ENCODE measurements at regions not wholly inside any gene's neighbourhood (a gene's known extent, or its start where the extent isn't known, plus 50 kb on each side); places are given as distances from the start of the nearest gene placed in this dataset.

DNA sequence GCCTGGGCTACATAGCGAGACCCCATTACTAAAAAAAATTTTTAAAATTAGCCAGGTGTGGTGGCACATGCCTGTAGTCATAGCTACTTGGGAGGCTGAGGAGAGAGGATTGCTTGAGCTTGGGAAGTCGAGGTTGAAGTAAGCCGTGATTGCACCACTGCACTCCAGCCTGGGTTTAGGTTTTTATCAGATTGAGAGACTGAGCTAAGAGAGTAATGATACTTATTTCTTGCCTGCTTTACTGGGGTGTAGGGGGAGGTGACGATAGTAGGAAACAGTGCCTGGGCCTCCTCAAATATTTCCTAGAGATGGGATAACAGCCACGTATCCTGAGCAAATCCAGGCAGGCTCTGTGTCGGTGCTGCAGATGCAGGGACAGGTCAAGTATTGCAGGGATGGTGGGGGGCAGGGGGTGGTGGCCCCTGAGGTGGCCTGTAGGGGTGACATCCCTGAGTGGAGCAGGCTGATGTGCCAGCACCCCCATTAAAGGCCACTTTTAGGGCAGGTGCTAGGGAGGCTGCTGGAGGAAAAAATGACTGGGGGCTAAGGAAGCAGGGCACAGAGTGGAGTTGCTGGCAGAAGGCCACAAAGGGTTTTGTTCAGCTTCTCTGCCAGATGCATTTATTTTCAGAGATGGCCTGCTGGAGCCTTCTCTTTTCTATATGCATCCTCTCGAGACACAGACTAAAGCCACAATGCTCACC is 130.5 kb downstream of the RHOU start:
- TF ChIP-seq ATF3 (IDR thresholded peaks at IDR 0.05): no peak
- TF ChIP-seq RXRA (IDR thresholded peaks at IDR 0.05): no peak
- TF ChIP-seq GABPA (IDR thresholded peaks at IDR 0.05 in 1 of 2, conservative IDR thresholded peaks at IDR 0.05 in 1 of 2): no peak
- TF ChIP-seq FOXA2 (IDR thresholded peaks at IDR 0.05): no peak
- TF ChIP-seq HNF4A (conservative IDR thresholded peaks at IDR 0.05): no peak
- no peak for TF ChIP-seq TAF1 (conservative IDR thresholded peaks at IDR 0.05)
- TF ChIP-seq JUND (IDR thresholded peaks at IDR 0.05): no peak
- TF ChIP-seq FOXA1 (IDR thresholded peaks at IDR 0.05): no peak
- no peak for TF ChIP-seq SP1 (IDR thresholded peaks at IDR 0.05)
- TF ChIP-seq NR2F2 (IDR thresholded peaks at IDR 0.05): no peak
- TF ChIP-seq, protein P1, sequence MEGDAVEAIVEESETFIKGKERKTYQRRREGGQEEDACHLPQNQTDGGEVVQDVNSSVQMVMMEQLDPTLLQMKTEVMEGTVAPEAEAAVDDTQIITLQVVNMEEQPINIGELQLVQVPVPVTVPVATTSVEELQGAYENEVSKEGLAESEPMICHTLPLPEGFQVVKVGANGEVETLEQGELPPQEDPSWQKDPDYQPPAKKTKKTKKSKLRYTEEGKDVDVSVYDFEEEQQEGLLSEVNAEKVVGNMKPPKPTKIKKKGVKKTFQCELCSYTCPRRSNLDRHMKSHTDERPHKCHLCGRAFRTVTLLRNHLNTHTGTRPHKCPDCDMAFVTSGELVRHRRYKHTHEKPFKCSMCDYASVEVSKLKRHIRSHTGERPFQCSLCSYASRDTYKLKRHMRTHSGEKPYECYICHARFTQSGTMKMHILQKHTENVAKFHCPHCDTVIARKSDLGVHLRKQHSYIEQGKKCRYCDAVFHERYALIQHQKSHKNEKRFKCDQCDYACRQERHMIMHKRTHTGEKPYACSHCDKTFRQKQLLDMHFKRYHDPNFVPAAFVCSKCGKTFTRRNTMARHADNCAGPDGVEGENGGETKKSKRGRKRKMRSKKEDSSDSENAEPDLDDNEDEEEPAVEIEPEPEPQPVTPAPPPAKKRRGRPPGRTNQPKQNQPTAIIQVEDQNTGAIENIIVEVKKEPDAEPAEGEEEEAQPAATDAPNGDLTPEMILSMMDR (IDR thresholded peaks at IDR 0.05; ENCODE audit: low read depth, low read length, missing input control): no peak
- no peak for TF ChIP-seq ZBTB33 (IDR thresholded peaks at IDR 0.05)
- TF ChIP-seq, protein P2, sequence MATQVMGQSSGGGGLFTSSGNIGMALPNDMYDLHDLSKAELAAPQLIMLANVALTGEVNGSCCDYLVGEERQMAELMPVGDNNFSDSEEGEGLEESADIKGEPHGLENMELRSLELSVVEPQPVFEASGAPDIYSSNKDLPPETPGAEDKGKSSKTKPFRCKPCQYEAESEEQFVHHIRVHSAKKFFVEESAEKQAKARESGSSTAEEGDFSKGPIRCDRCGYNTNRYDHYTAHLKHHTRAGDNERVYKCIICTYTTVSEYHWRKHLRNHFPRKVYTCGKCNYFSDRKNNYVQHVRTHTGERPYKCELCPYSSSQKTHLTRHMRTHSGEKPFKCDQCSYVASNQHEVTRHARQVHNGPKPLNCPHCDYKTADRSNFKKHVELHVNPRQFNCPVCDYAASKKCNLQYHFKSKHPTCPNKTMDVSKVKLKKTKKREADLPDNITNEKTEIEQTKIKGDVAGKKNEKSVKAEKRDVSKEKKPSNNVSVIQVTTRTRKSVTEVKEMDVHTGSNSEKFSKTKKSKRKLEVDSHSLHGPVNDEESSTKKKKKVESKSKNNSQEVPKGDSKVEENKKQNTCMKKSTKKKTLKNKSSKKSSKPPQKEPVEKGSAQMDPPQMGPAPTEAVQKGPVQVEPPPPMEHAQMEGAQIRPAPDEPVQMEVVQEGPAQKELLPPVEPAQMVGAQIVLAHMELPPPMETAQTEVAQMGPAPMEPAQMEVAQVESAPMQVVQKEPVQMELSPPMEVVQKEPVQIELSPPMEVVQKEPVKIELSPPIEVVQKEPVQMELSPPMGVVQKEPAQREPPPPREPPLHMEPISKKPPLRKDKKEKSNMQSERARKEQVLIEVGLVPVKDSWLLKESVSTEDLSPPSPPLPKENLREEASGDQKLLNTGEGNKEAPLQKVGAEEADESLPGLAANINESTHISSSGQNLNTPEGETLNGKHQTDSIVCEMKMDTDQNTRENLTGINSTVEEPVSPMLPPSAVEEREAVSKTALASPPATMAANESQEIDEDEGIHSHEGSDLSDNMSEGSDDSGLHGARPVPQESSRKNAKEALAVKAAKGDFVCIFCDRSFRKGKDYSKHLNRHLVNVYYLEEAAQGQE (IDR thresholded peaks at IDR 0.05): no peak
- TF ChIP-seq RAD21 (IDR thresholded peaks at IDR 0.05): no peak
- no peak for TF ChIP-seq HNF4G (IDR thresholded peaks at IDR 0.05)
- no peak overlapping the region for H3K4me3 ChIP-seq (ENCODE audit: low read depth in 1 of 3, low read length in 3 of 3)
- H3K36me3 ChIP-seq (ENCODE audit: control insufficient read depth in 4 of 4, insufficient read depth in 3 of 4, low read depth in 1 of 4, low read length in 3 of 4): no peaks in the 10 kb centered on the region
- H3K9ac ChIP-seq (ENCODE audit: low read depth in 1 of 2, low read length in 2 of 2): no peak overlapping the region
- H3K27me3 ChIP-seq (ENCODE audit: control insufficient read depth in 4 of 4, insufficient read depth in 4 of 4, low read length in 3 of 4): no peaks in the 10 kb centered on the region
- no peaks in the 10 kb centered on the region for H3K9me3 ChIP-seq (ENCODE audit: control insufficient read depth in 4 of 4, low read length in 3 of 4)
- 78% methylated on average over 7 of the region's 7 CpGs for whole genome bisulfite sequencing
- peaks cover 6 to 41% (median 34%) of the 10 kb centered on the region in 4 donors for H3K4me1 ChIP-seq (ENCODE audit: control insufficient read depth in 4 of 4, insufficient read depth in 4 of 4, low read length in 3 of 4)
- DNase-seq (ENCODE audit: low spot score): no peak
- peak overlapping the region; percentile 40 to 52 for H3K27ac ChIP-seq (ENCODE audit: low read depth in 1 of 2, low read length in 2 of 2)

DNA sequence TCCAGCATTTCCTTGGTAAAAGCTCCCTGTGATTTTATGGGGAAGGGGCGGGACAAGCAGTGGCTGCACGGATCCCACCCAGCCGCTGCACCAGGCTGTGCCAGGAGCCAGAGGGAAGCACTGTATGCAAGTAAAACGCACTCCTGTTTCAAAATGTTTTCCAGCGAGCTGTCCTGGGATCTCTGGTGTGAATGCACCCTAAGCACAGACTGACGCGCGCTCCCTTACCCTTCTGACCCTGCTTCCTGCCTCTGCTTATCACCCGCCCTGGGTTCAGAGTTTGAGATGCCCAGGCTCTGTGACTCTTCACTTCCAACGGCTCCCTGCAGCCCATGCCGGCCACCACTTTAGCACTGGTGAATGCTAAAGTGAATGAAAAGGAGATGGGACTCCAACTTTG is 131.2 kb downstream of the RHOU start:
- WGBS: 32% methylated on average over 11 of the region's 11 CpGs
- no peaks in the 10 kb centered on the region for H3K9me3 ChIP-seq (ENCODE audit: control insufficient read depth in 4 of 4, low read length in 3 of 4)
- H3K4me1 ChIP-seq (ENCODE audit: control insufficient read depth in 4 of 4, insufficient read depth in 4 of 4, low read length in 3 of 4): peaks cover 4 to 35% (median 28%) of the 10 kb centered on the region in 4 donors
- H3K27ac ChIP-seq (ENCODE audit: low read depth in 1 of 2, low read length in 2 of 2): peak overlapping the region; percentile 40 to 52
- H3K36me3 ChIP-seq (ENCODE audit: control insufficient read depth in 4 of 4, insufficient read depth in 3 of 4, low read depth in 1 of 4, low read length in 3 of 4): no peaks in the 10 kb centered on the region
- no peaks in the 10 kb centered on the region for H3K27me3 ChIP-seq (ENCODE audit: control insufficient read depth in 4 of 4, insufficient read depth in 4 of 4, low read length in 3 of 4)
- H3K9ac ChIP-seq (ENCODE audit: low read depth in 1 of 2, low read length in 2 of 2): no peak overlapping the region
- no peak for DNase-seq (ENCODE audit: low spot score)
- H3K4me3 ChIP-seq (ENCODE audit: low read depth in 1 of 3, low read length in 3 of 3): no peak overlapping the region
- no peak for TF ChIP-seq EGR1 (IDR thresholded peaks at IDR 0.05; ENCODE audit: low read depth in 2 of 2)
- no peak for TF ChIP-seq YY1 (IDR thresholded peaks at IDR 0.05)
- peak; percentile 38 for TF ChIP-seq ATF3 (IDR thresholded peaks at IDR 0.05)
- no peak for TF ChIP-seq FOXA2 (IDR thresholded peaks at IDR 0.05)
- no peak for TF ChIP-seq GABPA (IDR thresholded peaks at IDR 0.05 in 1 of 2, conservative IDR thresholded peaks at IDR 0.05 in 1 of 2)
- peak in 1 of 2 donors; percentile 59 for TF ChIP-seq JUND (IDR thresholded peaks at IDR 0.05)
- TF ChIP-seq HNF4A (conservative IDR thresholded peaks at IDR 0.05): peak; percentile 83
- TF ChIP-seq, protein P2 (IDR thresholded peaks at IDR 0.05): no peak
- TF ChIP-seq HNF4G (IDR thresholded peaks at IDR 0.05): peak; percentile 35
- TF ChIP-seq NR2F2 (IDR thresholded peaks at IDR 0.05): peak; percentile 96
- no peak for TF ChIP-seq ZBTB33 (IDR thresholded peaks at IDR 0.05)

Data from liver (tissue), 8 donors.